ENCODE measurements at regions not wholly inside any gene's neighbourhood (a gene's known extent, or its start where the extent isn't known, plus 50 kb on each side); places are given as distances from the start of the nearest gene placed in this dataset.

GRCh38 chr10:125457406-125457805 lies 225.6 kb downstream of the TEX36 start:
- no peak for TF ChIP-seq CTCF (conservative IDR thresholded peaks at IDR 0.05)
- H3K27ac ChIP-seq: peak overlapping the region; percentile 85; the same call in 1 of the 2 replicates

GRCh38 chr10:125455855-125456254 lies 227.1 kb downstream of the TEX36 start:
- peak overlapping the region; percentile 85 for H3K27ac ChIP-seq
- TF ChIP-seq CTCF (conservative IDR thresholded peaks at IDR 0.05): no peak

GRCh38 chr10:125455431-125455830 lies 227.5 kb downstream of the TEX36 start:
- H3K27ac ChIP-seq: peak overlapping the region; percentile 85
- TF ChIP-seq CTCF (conservative IDR thresholded peaks at IDR 0.05): no peak

GRCh38 chr10:125451319-125451718 lies 231.6 kb downstream of the TEX36 start:
- TF ChIP-seq CTCF (conservative IDR thresholded peaks at IDR 0.05): no peak
- H3K27ac ChIP-seq: peak overlapping the region; percentile 61

GRCh38 chr10:125450218-125450617 lies 232.7 kb downstream of the TEX36 start:
- TF ChIP-seq CTCF (conservative IDR thresholded peaks at IDR 0.05): no peak
- H3K27ac ChIP-seq: peak overlapping the region; percentile 61

GRCh38 chr10:125449571-125449970 lies 233.4 kb downstream of the TEX36 start:
- no peak overlapping the region; the same call in 1 of the 2 replicates for H3K27ac ChIP-seq

GRCh38 chr10:125448596-125448995 lies 234.4 kb downstream of the TEX36 start:
- 0 out of 2 replicates have a peak, but pooled peaks have one; percentile 10 for TF ChIP-seq CTCF (conservative IDR thresholded peaks at IDR 0.05)
- no peak overlapping the region for H3K27ac ChIP-seq

More at GRCh38 chr10:125449571-125449970, 233.4 kb downstream of the TEX36 start:
- TF ChIP-seq CTCF (conservative IDR thresholded peaks at IDR 0.05): no peak

Data from VCaP (cell line).